Limb (tissue), 2 donors: ENCODE measurements at regions not wholly inside any gene's neighbourhood (a gene's known extent, or its start where the extent isn't known, plus 50 kb on each side); places are given as distances from the start of the nearest gene placed in this dataset.

ENCODE experiments used
- DNase-seq, 2 donors: peaks; one replicate each; pipeline ENCODE4 v3.0.0-alpha.2; 2016; ENCODE audit errors: extremely low spot score in 2 of 2

DNA sequence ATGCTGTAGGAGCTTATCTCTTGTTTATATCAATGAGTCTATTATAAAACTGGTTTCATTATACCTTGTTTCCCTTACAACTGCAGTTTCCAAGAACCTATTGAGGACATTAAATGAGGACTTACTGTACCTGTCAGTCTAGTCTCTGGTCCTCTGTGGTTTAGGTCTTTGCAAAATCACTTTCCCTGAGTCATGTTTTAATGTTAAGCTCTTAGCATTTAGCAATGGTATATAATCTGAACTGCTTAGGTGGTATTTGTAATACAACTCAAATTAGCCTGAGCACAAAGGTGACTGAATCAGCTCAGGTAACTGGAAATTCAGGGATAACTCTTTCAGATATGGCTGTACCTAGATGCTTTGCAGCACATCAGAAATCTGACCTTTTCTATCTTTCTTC is 418.3 kb upstream of the SPRED2 start:
- no peak for DNase-seq

GRCh38 chr2:65846989-65847678 is 414.7 kb upstream of the SPRED2 start:
- DNase-seq, result no peak

- no peak for DNase-seq
Measured at GRCh38 chr2:65845442-65846182, 413.2 kb upstream of the SPRED2 start.

DNA sequence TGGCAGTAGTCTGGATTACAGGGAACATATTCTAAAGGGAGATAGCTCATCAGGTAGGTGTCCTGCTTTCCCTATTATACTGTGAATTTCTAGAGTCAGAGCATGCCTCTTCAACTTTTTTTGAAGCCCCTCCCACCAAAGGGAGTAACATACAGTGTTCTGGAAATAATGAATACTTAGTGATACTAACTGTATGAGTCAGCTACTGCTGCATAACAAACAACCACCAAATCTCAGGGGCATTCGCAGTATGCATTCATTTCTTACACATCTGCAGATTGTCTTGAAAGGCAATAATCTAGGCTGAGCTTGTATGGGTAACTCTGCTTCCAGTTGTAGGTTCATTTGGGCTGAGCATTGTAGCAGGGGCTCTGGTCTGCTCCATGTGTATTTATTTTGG is 409.7 kb upstream of the SPRED2 start:
- no peak for DNase-seq

GRCh38 chr2:65835975-65836549 is 403.7 kb upstream of the SPRED2 start:
- DNase-seq, result no peak

- DNase-seq, result no peak
Measured at GRCh38 chr2:65834771-65835475, 402.5 kb upstream of the SPRED2 start.

DNA sequence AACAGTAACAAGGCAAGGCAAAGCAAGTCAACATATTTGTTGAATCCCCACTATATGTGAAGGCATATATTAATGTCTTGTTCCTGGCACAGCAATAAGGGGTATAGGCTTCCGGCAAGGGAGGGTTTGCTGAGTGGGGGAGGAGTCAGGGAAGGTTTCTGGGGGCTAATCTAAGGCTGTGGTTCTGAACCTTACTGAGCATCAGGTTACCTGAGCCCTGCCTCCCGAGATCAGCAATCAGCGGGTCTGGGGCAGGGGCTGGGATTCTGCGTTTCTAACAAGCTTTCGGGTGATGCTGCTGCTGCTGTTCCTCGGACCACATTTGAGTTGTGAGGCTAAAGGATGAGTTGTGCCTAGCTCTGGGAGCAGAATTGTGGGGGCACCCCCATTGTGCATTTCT is 401.7 kb upstream of the SPRED2 start:
- DNase-seq, result no peak

- no peak for DNase-seq
Measured at GRCh38 chr2:65831509-65831908, 399.1 kb upstream of the SPRED2 start.

DNA sequence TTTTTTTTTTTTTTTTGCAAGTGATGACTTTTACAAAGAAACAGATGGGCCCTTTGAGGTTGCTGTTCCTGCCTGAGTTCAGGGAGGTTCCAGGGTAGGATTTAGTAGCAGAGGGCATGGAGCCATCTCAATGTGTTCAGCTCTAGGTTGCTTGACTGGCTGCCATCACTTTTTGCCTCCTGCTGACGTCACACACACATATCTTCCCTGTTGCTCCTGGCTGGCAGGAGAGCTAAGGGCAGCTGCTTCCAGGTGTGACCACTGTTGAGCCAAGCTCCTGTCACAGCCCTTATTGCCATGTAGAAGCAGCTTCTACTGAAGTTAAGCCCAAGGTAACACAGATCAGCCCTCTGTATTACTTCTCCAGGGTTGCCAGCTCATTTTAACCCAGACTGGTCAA is 394.2 kb upstream of the SPRED2 start:
- DNase-seq, result no peak

DNA sequence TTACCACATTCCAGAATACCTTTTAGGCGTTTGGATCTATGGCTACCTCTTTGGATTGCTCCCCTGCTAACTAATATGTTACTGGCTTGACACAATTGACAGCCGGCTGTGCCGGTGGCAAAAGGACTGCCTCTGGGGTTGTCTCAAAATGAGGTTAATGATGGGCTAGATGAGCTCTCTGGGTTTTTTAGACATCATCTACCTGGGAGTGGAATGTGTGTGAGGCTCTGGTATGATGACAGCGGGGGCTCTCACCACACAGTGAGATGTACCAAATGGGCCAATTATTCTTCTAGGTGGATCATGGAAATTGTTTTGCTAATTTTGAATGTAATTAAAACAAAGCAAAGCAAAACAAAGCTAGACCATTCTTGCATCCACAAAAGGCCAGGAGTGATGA is 391.1 kb upstream of the SPRED2 start:
- no peak for DNase-seq

GRCh38 chr2:65820454-65820853 is 388.1 kb upstream of the SPRED2 start:
- DNase-seq, result no peak

DNA sequence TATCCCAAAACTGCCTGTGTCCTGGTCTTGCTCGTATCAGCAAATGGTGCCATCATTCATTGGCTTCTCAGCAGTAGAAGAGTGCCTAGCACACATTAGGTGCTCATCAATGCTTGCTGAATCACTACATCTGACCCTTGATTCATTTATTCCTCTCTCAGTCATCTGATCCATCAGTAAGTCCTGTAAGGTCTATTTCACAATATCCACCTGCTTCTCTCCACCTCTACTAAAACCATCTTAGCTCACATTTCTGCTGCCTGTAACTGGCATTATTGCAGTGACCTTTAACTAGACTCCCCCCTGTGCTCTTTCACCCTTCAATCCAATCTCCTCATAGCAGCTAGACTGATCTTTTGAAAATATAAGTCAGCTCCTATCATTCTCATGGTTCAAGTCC is 387.6 kb upstream of the SPRED2 start:
- no peak for DNase-seq

- DNase-seq, result no peak
Measured at GRCh38 chr2:65818873-65819451, 386.6 kb upstream of the SPRED2 start.

DNA sequence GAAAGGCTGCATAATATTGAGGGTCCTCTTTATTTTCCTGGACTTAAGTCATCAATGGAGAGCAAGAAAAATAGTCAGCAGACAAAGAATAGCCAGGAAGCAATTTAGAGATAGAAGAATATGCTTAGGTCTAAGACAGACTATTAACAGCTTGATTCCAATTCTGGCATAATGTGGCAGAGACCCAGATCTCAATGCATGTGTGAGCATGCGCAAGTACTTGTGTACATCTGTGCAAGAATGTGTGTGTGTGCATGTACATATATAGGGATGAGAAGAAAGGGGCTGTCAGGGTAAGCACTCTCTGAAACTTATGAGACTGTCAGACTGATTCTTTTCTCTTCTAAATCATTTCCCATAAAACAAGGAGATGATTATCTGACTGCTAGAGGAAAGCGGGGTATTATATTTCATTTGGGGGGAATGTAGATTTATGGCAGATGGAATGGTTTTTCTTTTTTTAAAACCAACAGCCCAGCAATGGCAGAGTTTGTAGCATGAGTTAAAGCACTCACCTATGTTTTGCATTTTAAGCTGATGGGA is 381.3 kb upstream of the SPRED2 start:
- DNase-seq, result no peak

- no peak for DNase-seq
Measured at GRCh38 chr2:65812887-65813286, 380.5 kb upstream of the SPRED2 start.

DNA sequence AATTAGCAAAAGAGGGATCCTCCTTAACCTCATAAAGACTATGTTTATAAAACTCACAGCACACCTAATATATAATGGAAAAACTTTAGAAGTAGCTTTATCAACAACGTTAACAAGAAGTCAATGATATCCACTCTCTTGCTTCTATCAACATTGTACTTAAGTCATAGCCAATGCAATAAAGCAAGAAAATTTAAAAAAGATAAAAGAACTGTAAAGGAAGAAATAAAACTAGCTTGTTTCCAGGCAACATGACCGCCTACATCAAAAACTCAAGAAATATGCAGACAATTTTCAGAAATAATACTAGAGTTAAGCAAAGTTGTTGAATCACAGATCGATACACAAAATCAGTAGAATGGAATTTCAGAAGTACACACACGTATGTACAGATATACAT is 375.5 kb upstream of the SPRED2 start:
- no peak for DNase-seq

DNA sequence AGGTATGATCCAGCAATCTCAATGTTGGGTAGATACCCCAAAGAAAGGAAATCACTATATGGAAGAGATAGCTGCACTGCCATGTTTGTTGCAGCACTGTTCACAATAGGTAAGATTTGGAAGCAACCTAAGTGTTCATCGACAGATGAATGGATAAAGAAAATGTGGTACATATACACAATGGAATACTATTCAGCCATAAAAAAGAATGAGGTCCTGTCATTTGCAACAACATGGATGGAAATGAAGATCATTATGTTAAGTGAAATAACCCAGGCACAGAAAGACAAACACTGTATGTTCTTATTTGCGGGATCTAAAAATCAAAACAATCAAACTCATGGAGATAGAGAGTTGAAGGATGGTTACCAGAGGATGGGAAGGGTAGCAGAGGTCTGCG is 372.4 kb upstream of the SPRED2 start:
- no peak for DNase-seq

DNA sequence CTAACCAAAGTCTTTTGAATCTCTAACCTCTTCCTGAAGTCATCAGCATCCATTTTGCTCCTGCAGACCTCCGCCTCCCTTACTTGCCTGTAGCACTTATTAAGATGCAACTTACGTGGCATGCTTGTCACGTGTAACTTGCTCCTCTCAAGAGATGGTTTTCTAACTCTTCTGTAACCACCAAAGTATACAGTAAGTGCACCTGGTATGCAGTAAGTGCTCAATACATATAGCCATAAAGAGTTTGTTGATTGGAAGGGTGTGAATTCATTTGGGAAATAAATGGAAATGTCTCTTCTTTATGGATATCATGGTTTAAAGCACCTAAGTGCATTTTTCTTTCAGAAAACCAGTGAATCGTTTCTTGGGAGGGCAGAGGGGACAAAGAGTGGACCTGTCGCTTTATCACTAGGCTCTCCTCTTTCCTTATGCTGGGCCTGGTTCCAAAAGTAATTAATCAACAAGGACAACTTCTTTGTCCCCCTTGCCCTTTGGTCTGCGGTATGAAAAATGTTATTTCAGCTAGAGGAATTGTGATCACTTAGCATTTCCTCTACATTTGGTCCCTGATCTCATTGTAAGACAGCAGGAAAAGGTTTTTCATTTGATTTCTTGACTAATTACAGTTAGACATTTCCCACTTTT is 370.0 kb upstream of the SPRED2 start:
- no peak for DNase-seq

- no peak for DNase-seq
Measured at GRCh38 chr2:65800998-65801397, 368.6 kb upstream of the SPRED2 start.

DNA sequence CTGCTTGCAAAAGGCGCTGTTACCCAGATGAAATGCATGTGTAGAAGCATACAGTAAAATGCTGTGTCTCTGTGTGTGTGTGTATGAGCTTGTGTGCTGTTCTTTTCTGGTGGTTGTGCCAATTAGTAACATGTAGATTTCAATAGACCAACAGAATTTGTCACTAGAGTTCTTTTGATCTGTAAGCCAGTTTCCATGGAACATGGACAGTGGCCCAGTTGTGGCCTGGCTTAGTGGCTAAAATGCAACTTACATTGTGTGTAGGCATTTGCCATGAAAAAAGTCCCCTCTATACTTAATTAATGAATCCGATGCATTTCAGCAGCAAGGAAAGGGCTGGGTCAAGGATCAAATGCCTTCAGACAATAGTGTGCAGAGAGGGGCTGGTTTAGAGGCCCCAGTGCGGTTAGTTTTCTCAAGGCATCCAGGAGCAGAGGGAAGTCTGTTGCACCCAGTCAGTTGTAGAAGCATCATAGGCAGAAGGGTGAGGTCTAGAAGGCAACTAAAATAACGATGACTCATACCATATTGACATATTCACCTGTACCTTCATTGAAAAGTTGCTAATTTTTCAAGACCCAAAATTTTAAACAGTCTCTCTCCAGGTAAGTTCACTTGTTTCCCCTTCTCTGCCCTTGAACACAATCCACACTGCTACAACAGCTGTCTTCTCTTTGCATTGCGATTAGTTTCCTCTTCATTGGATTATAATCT is 366.9 kb upstream of the SPRED2 start:
- DNase-seq, result no peak

- no peak for DNase-seq
Measured at GRCh38 chr2:65798641-65799040, 366.2 kb upstream of the SPRED2 start.
